HUES48 (cell line): ENCODE measurements at regions not wholly inside any gene's neighbourhood (a gene's known extent, or its start where the extent isn't known, plus 50 kb on each side); places are given as distances from the start of the nearest gene placed in this dataset.
"Not testable (repeated sequence)": the region's sequence is repeated elsewhere in the genome, so short reads cannot be mapped to it uniquely, and the experiment has no call there.

Experiments used
- H3K27ac ChIP-seq: one replicate; pipeline ENCODE4 v1.7.0; 2013; ENCODE audit warnings: low read depth, low read length, inconsistent platforms
- H3K27me3 ChIP-seq: 2 replicates; pipeline ENCODE4 v1.6.1; 2013; ENCODE audit warnings: mild to moderate bottlenecking, low read length; ENCODE audit not compliant: control insufficient read depth, insufficient read depth
- H3K36me3 ChIP-seq: 2 replicates; pipeline ENCODE4 v1.6.1; 2013; ENCODE audit warnings: low read length; ENCODE audit not compliant: control insufficient read depth, insufficient read depth
- H3K4me1 ChIP-seq: 2 replicates; pipeline ENCODE4 v1.6.1; 2013; ENCODE audit warnings: mild to moderate bottlenecking, low read length; ENCODE audit not compliant: control insufficient read depth, insufficient read depth
- H3K4me3 ChIP-seq: 2 replicates; pipeline ENCODE4 v1.5.1; 2013; ENCODE audit warnings: mild to moderate bottlenecking, low read depth, low read length
- H3K9ac ChIP-seq: 2 replicates; pipeline ENCODE4 v1.6.1; 2013; ENCODE audit warnings: mild to moderate bottlenecking, low read depth, low read length, moderate library complexity
- H3K9me3 ChIP-seq: 2 replicates; pipeline ENCODE4 v1.6.1; 2013; ENCODE audit warnings: low read length; ENCODE audit not compliant: control insufficient read depth, insufficient read depth

- Histone ChIP-seq H3K27ac (no peak overlapping the region), H3K9ac (no peak overlapping the region), H3K4me1 (peaks cover 5% of the 10 kb centered on the region; the same call in 1 of the 2 replicates), H3K27me3 (no peaks in the 10 kb centered on the region), H3K9me3 (peaks cover 5% of the 10 kb centered on the region; the same call in 1 of the 2 replicates), H3K36me3 (no peaks in the 10 kb centered on the region), H3K4me3 (no peak overlapping the region)
Observed at GRCh38 chr17:54339731-54340130, 517.0 kb downstream of the KIF2B start.

GRCh38 chr17:54347495-54347894, 524.8 kb downstream of the KIF2B start:
- H3K27ac ChIP-seq = no peak overlapping the region
- peaks cover 10% of the 10 kb centered on the region for H3K4me1 ChIP-seq
- H3K36me3 ChIP-seq = no peaks in the 10 kb centered on the region
- no peaks in the 10 kb centered on the region for H3K27me3 ChIP-seq
- H3K9ac ChIP-seq = no peak overlapping the region
- H3K9me3 ChIP-seq = peaks cover 10% of the 10 kb centered on the region; the same call in 1 of the 2 replicates
- no peak overlapping the region for H3K4me3 ChIP-seq

- no peak overlapping the region for H3K4me3 ChIP-seq
- H3K9ac ChIP-seq = no peak overlapping the region
- peaks cover 10% of the 10 kb centered on the region; the same call in 1 of the 2 replicates for H3K9me3 ChIP-seq
- no peak overlapping the region for H3K27ac ChIP-seq
- H3K27me3 ChIP-seq = no peaks in the 10 kb centered on the region
- peaks cover 8% of the 10 kb centered on the region for H3K4me1 ChIP-seq
- H3K36me3 ChIP-seq = no peaks in the 10 kb centered on the region
Observed at GRCh38 chr17:54348234-54348633, 525.5 kb downstream of the KIF2B start.

- no peak overlapping the region for H3K4me3 ChIP-seq
- H3K9ac ChIP-seq = no peak overlapping the region
- H3K36me3 ChIP-seq = no peaks in the 10 kb centered on the region
- H3K4me1 ChIP-seq = no peaks in the 10 kb centered on the region
- H3K27ac ChIP-seq = no peak overlapping the region
- no peaks in the 10 kb centered on the region for H3K27me3 ChIP-seq
- peaks cover 41% of the 10 kb centered on the region for H3K9me3 ChIP-seq
Observed at GRCh38 chr17:54353789-54354525, 531.2 kb downstream of the KIF2B start.

- H3K27ac ChIP-seq = peak overlapping the region; percentile 87
- peaks cover 28% of the 10 kb centered on the region for H3K4me1 ChIP-seq
- H3K27me3 ChIP-seq, H3K9ac ChIP-seq, H3K36me3 ChIP-seq: not testable (repeated sequence)
- H3K9me3 ChIP-seq = peaks cover 30% of the 10 kb centered on the region
- peak overlapping the region; percentile 18; the same call in 1 of the 2 replicates for H3K4me3 ChIP-seq
Observed at GRCh38 chr17:54361073-54361472, 538.3 kb downstream of the KIF2B start.

- peaks cover 10% of the 10 kb centered on the region; the same call in 1 of the 2 replicates for H3K9me3 ChIP-seq
- H3K36me3 ChIP-seq = no peaks in the 10 kb centered on the region
- H3K27me3 ChIP-seq = no peaks in the 10 kb centered on the region
- H3K4me3 ChIP-seq = no peak overlapping the region
- no peak overlapping the region for H3K9ac ChIP-seq
- H3K4me1 ChIP-seq = peaks cover 16% of the 10 kb centered on the region
- no peak overlapping the region for H3K27ac ChIP-seq
Observed at GRCh38 chr17:54368906-54369305, 531.7 kb upstream of the TOM1L1 start.

GRCh38 chr17:54372069-54372749, 528.4 kb upstream of the TOM1L1 start:
- Histone ChIP-seq H3K4me3 (peak overlapping the region; percentile 36; the same call in 1 of the 2 replicates), H3K27ac (peak overlapping the region; percentile 79), H3K27me3 (no peaks in the 10 kb centered on the region), H3K9ac (peak overlapping the region; percentile 26; the same call in 1 of the 2 replicates), H3K36me3 (no peaks in the 10 kb centered on the region), H3K9me3 (peaks cover 10% of the 10 kb centered on the region; the same call in 1 of the 2 replicates), H3K4me1 (peaks cover 18% of the 10 kb centered on the region)

GRCh38 chr17:54373970-54374369, 526.7 kb upstream of the TOM1L1 start:
- Histone ChIP-seq H3K9me3 (peaks cover 7% of the 10 kb centered on the region; the same call in 1 of the 2 replicates), H3K4me3 (no peak overlapping the region)

GRCh38 chr17:54376409-54376808, 524.2 kb upstream of the TOM1L1 start:
- H3K9ac ChIP-seq, H3K4me3 ChIP-seq, H3K36me3 ChIP-seq, H3K27me3 ChIP-seq, H3K9me3 ChIP-seq, H3K27ac ChIP-seq: not testable (repeated sequence)
- peaks cover 18% of the 10 kb centered on the region for H3K4me1 ChIP-seq

More at GRCh38 chr17:54373970-54374369, 526.7 kb upstream of the TOM1L1 start:
- Histone ChIP-seq H3K36me3 (no peaks in the 10 kb centered on the region), H3K27ac (no peak overlapping the region), H3K9ac (no peak overlapping the region), H3K27me3 (no peaks in the 10 kb centered on the region), H3K4me1 (peaks cover 18% of the 10 kb centered on the region)

- no peaks in the 10 kb centered on the region for H3K9me3 ChIP-seq
- H3K27me3 ChIP-seq = no peaks in the 10 kb centered on the region
- H3K4me3 ChIP-seq = no peak overlapping the region
- no peaks in the 10 kb centered on the region for H3K4me1 ChIP-seq
- no peak overlapping the region for H3K9ac ChIP-seq
- H3K27ac ChIP-seq = no peak overlapping the region
- H3K36me3 ChIP-seq = no peaks in the 10 kb centered on the region
Observed at GRCh38 chr17:54381482-54381881, 519.2 kb upstream of the TOM1L1 start.

GRCh38 chr17:54404259-54404658, 496.4 kb upstream of the TOM1L1 start:
- no peak overlapping the region for H3K9ac ChIP-seq
- H3K27ac ChIP-seq = no peak overlapping the region
- no peaks in the 10 kb centered on the region for H3K9me3 ChIP-seq
- H3K36me3 ChIP-seq = no peaks in the 10 kb centered on the region
- H3K27me3 ChIP-seq = no peaks in the 10 kb centered on the region
- H3K4me1 ChIP-seq = no peaks in the 10 kb centered on the region
- H3K4me3 ChIP-seq = no peak overlapping the region
